SK-N-SH (cell line): ENCODE measurements at regions not wholly inside any gene's neighbourhood (a gene's known extent, or its start where the extent isn't known, plus 50 kb on each side); places are given as distances from the start of the nearest gene placed in this dataset.
A peak's percentile ranks its signal among the peaks of the same experiment; 100 is the strongest.

ENCODE experiments used
- CTCF ChIA-PET: fragments of 300-600, 350-600 bp; formaldehyde crosslinking; extraction: SDS; loops from one replicate; lab custom pipeline; 2021; lab: Yijun Ruan, JAX
- POLR2A ChIA-PET: fragments of 350-600 bp; sonication (Branson Sonifier 250); formaldehyde crosslinking; extraction: SDS; loops from one replicate; lab custom pipeline; 2020; ENCODE audit warnings: antibody characterized with exemption, inconsistent platforms; lab: Yijun Ruan, JAX
- DNase-seq: peaks from one replicate; pipeline ENCODE4 v3.0.0; 2012
- H2AFZ ChIP-seq: fragments of 200-600 bp; sonication (generic); 2 replicates; pipeline ENCODE4 v1.8.1; 2016; ENCODE audit warnings: antibody characterized with exemption, mild to moderate bottlenecking, low read depth
- H3F3A ChIP-seq: fragments of 200-600 bp; sonication (generic); replicated peaks from 2 replicates; pipeline ENCODE3; 2016; ENCODE audit warnings: antibody characterized with exemption, mild to moderate bottlenecking; ENCODE audit not compliant: insufficient read depth
- H3K27ac ChIP-seq, 2 experiments: fragments of 200-500 bp in 1 of 2; fragments of 200-600 bp in 1 of 2; sonication (Bioruptor generic) in 1 of 2; sonication (generic), shearing (Covaris generic) in 1 of 2; 2 replicates each; pipeline versions ENCODE4 v1.5.1 to v1.6.1; 2014 to 2016; ENCODE audit warnings: low read depth in 2 of 2, inconsistent platforms in 1 of 2, low read length in 1 of 2, mild to moderate bottlenecking in 1 of 2, mixed read lengths in 1 of 2
- H3K27me3 ChIP-seq: fragments of 200-600 bp; sonication (generic), shearing (Covaris generic); 2 replicates; pipeline ENCODE4 v1.6.1; 2016; ENCODE audit warnings: mixed run types; ENCODE audit not compliant: insufficient read depth
- H3K36me3 ChIP-seq, 2 experiments: fragments of 200-500 bp in 1 of 2; fragments of 200-600 bp in 1 of 2; sonication (Bioruptor generic) in 1 of 2; sonication (generic) in 1 of 2; replicated peaks in 1 of 2; 2 replicates each; pipeline versions ENCODE3 to v1.5.1; 2014 to 2016; ENCODE audit warnings: low read length in 1 of 2, mild to moderate bottlenecking in 1 of 2; ENCODE audit not compliant: insufficient read depth in 2 of 2, control insufficient read depth in 1 of 2
- H3K4me1 ChIP-seq, 2 experiments: fragments of 200-500 bp in 1 of 2; fragments of 200-600 bp in 1 of 2; sonication (Bioruptor generic) in 1 of 2; sonication (generic), shearing (Covaris generic) in 1 of 2; 2 replicates each; pipeline versions ENCODE4 v1.5.1 to v1.6.1; 2014 to 2016; ENCODE audit warnings: low read depth in 1 of 2, low read length in 1 of 2, mixed run types in 1 of 2; ENCODE audit not compliant: insufficient read depth in 2 of 2, control insufficient read depth in 1 of 2
- H3K4me2 ChIP-seq: fragments of 200-600 bp; sonication (generic), shearing (Covaris generic); 2 replicates; pipeline ENCODE4 v1.6.1; 2017; ENCODE audit warnings: mixed run types
- H3K4me3 ChIP-seq, 2 experiments: fragments of 200-500 bp in 1 of 2; fragments of 200-600 bp in 1 of 2; sonication (Bioruptor generic) in 1 of 2; sonication (generic), shearing (Covaris generic) in 1 of 2; 2 replicates each; pipeline versions ENCODE4 v1.5.1 to v1.8.1; 2014 to 2016; ENCODE audit warnings: low read depth in 2 of 2, inconsistent platforms in 1 of 2, low read length in 1 of 2, mild to moderate bottlenecking in 1 of 2, mixed read lengths in 1 of 2, moderate library complexity in 1 of 2
- H3K79me2 ChIP-seq: fragments of 200-600 bp; sonication (generic); 2 replicates; pipeline ENCODE4 v1.8.1; 2017; ENCODE audit warnings: mild to moderate bottlenecking; ENCODE audit not compliant: insufficient read depth
- H3K9ac ChIP-seq: fragments of 200-600 bp; sonication (generic); 2 replicates; pipeline ENCODE4 v1.6.1; 2017; ENCODE audit warnings: mixed run types
- H3K9me2 ChIP-seq: fragments of 200-600 bp; sonication (generic); 2 replicates; pipeline ENCODE4 v1.6.1; 2017; ENCODE audit warnings: mixed run types
- H3K9me3 ChIP-seq: fragments of 200-600 bp; sonication (generic); 2 replicates; pipeline ENCODE4 v1.6.1; 2017; ENCODE audit warnings: mixed run types, mild to moderate bottlenecking, moderate library complexity
- H4K20me1 ChIP-seq: fragments of 200-600 bp; sonication (generic); 2 replicates; pipeline ENCODE4 v1.6.1; 2017; ENCODE audit warnings: mild to moderate bottlenecking, mixed run types; ENCODE audit not compliant: insufficient read depth
- FOXJ3 ChIP-seq: sonication (generic); formaldehyde crosslinking; IDR thresholded peaks from 2 replicates; pipeline ENCODE4 v1.5.1; 2020; ENCODE audit warnings: mild to moderate bottlenecking, missing genetic modification reagents
- FOXM1 ChIP-seq: IDR thresholded peaks from 2 replicates; pipeline ENCODE4 v1.4.0; 2012; ENCODE audit warnings: low read depth, mild to moderate bottlenecking
- MEF2A ChIP-seq: IDR thresholded peaks from 2 replicates; pipeline ENCODE4 v1.4.0; 2012; ENCODE audit warnings: low read depth, borderline replicate concordance
- NFIC ChIP-seq: IDR thresholded peaks from 2 replicates; pipeline ENCODE4 v1.4.0; 2012; ENCODE audit warnings: borderline replicate concordance
- RCOR1 ChIP-seq: fragments of 150-350 bp; IDR thresholded peaks from 2 replicates; pipeline ENCODE4 v1.6.1; 2017; ENCODE audit warnings: antibody characterized with exemption, low read length
- RFX5 ChIP-seq: IDR thresholded peaks from 2 replicates; pipeline ENCODE4 v1.6.1; 2012; ENCODE audit warnings: mild to moderate bottlenecking, improper control_type of control experiment, low read length
- RXRA ChIP-seq: IDR thresholded peaks from 2 replicates; pipeline ENCODE4 v1.4.0; 2012; ENCODE audit warnings: low read depth, mild to moderate bottlenecking, borderline replicate concordance
- SMC3 ChIP-seq: IDR thresholded peaks from 2 replicates; pipeline ENCODE4 v1.6.1; 2012; ENCODE audit warnings: low read depth, low read length, improper control_type of control experiment
- TCF12 ChIP-seq: IDR thresholded peaks from 2 replicates; pipeline ENCODE4 v1.4.0; 2012
- USF1 ChIP-seq: IDR thresholded peaks from 2 replicates; pipeline ENCODE4 v1.4.0; 2012; ENCODE audit warnings: low read depth, borderline replicate concordance
- USF2 ChIP-seq: fragments of 150-350 bp; IDR thresholded peaks from 2 replicates; pipeline ENCODE4 v1.6.1; 2017; ENCODE audit warnings: antibody characterized with exemption, low read length, low read depth, borderline replicate concordance
- WGBS: methylation state at CpG from one replicate; pipeline ENCODE4 v1.1.6; 2017; ENCODE audit warnings: low lambda C conversion rate; 5-methylcytosine and 5-hydroxymethylcytosine counted together
- TF ChIP-seq, protein P1 (sequence below): IDR thresholded peaks from 2 replicates; pipeline ENCODE4 v1.6.1; 2012; ENCODE audit warnings: mild to moderate bottlenecking, low read depth, low read length, moderate library complexity
- TF ChIP-seq, protein P2 (sequence below): IDR thresholded peaks from 2 replicates; pipeline ENCODE4; 2012

DNA sequence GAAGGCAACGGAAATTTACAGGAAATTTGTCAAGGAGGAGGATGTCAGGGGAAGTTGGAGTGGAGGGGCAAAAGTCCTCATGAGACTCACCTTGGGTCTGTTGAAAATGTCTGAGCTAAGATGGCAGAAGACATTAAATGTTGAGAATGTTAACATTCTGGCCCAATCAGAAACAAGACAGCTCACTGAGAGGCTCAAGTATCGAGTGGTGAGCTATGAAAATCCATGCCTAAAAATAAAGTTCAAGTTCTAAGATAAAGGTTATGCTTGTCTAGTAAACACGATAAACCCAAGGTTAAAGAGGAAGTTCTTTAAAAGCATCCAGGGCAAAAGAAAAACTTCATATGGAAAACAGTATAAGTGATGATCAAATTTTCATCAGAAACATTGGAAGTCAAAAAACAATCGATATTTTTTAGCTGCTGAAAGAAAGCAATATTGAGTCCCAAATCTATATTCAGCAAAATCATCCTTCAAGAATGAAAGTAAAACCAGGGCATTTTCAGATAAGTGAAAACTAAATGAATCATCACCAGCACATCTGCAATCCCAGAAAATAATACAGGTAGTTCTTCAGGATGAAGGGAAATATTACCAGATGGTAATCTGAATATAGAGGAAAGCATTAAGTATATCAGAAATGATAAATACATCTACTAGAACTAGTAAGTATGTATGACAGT, 462.4 kb downstream of the TLL1 start:
- Histone ChIP-seq H3K9ac (no peak overlapping the region), H2AFZ (peak overlapping the region; percentile 48; the same call in 1 of the 2 replicates), H4K20me1 (no peaks in the 10 kb centered on the region)
- CTCF ChIA-PET: no interaction called here
- TF ChIP-seq, protein P1, sequence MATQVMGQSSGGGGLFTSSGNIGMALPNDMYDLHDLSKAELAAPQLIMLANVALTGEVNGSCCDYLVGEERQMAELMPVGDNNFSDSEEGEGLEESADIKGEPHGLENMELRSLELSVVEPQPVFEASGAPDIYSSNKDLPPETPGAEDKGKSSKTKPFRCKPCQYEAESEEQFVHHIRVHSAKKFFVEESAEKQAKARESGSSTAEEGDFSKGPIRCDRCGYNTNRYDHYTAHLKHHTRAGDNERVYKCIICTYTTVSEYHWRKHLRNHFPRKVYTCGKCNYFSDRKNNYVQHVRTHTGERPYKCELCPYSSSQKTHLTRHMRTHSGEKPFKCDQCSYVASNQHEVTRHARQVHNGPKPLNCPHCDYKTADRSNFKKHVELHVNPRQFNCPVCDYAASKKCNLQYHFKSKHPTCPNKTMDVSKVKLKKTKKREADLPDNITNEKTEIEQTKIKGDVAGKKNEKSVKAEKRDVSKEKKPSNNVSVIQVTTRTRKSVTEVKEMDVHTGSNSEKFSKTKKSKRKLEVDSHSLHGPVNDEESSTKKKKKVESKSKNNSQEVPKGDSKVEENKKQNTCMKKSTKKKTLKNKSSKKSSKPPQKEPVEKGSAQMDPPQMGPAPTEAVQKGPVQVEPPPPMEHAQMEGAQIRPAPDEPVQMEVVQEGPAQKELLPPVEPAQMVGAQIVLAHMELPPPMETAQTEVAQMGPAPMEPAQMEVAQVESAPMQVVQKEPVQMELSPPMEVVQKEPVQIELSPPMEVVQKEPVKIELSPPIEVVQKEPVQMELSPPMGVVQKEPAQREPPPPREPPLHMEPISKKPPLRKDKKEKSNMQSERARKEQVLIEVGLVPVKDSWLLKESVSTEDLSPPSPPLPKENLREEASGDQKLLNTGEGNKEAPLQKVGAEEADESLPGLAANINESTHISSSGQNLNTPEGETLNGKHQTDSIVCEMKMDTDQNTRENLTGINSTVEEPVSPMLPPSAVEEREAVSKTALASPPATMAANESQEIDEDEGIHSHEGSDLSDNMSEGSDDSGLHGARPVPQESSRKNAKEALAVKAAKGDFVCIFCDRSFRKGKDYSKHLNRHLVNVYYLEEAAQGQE: no peak
- no peak for TF ChIP-seq RXRA
- no peak for TF ChIP-seq SMC3
- TF ChIP-seq FOXJ3 (CRISPR knock-in tag): no peak
- no peak for TF ChIP-seq FOXM1
- TF ChIP-seq RCOR1: no peak
- TF ChIP-seq USF1: no peak
- TF ChIP-seq, protein P2, sequence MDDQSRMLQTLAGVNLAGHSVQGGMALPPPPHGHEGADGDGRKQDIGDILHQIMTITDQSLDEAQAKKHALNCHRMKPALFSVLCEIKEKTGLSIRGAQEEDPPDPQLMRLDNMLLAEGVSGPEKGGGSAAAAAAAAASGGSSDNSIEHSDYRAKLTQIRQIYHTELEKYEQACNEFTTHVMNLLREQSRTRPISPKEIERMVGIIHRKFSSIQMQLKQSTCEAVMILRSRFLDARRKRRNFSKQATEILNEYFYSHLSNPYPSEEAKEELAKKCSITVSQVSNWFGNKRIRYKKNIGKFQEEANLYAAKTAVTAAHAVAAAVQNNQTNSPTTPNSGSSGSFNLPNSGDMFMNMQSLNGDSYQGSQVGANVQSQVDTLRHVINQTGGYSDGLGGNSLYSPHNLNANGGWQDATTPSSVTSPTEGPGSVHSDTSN: no peak
- no peak for TF ChIP-seq NFIC
- TF ChIP-seq, all 33 proteins: peak for 0
- Histone ChIP-seq H3K9me2 (peaks cover 3% of the 10 kb centered on the region; the same call in 1 of the 2 replicates), H3K27me3 (no peaks in the 10 kb centered on the region), H3K4me1 (no peaks in the 10 kb centered on the region), H3K27ac (no peak overlapping the region), H3K79me2 (no peaks in the 10 kb centered on the region), H3F3A (no peaks in the 10 kb centered on the region), H3K4me2 (no peak overlapping the region), H3K36me3 (no peaks in the 10 kb centered on the region), H3K9me3 (no peaks in the 10 kb centered on the region), H3K4me3 (no peak overlapping the region)
- no peak for DNase-seq
- POLR2A ChIA-PET: no interaction called here
- 22% methylated on average over 4 of the region's 4 CpGs for WGBS

GRCh38 chr4:166341992-166342391, 469.0 kb downstream of the TLL1 start:
- H3K9me3 ChIP-seq: no peaks in the 10 kb centered on the region
- H3K27ac ChIP-seq: no peak overlapping the region
- H3K27me3 ChIP-seq: no peaks in the 10 kb centered on the region
- TF ChIP-seq FOXJ3 (CRISPR knock-in tag) (no peak), RFX5 (no peak), RCOR1 (no peak), TCF12 (no peak), FOXM1 (no peak), MEF2A (no peak), USF1 (no peak), NFIC (no peak), USF2 (no peak)
- H3F3A ChIP-seq: no peaks in the 10 kb centered on the region
- CTCF ChIA-PET: interaction anchor here (0.9 kb wide), 1 partner anchor 17 kb away, joined by 3 read pairs; no protein-coding TSS in a partner anchor
- 61% methylated on average over 4 of the region's 4 CpGs for WGBS
- no peak overlapping the region for H3K4me2 ChIP-seq
- 0 out of 2 replicates have a peak overlapping the region, but pooled peaks have one; percentile 90 for H2AFZ ChIP-seq
- no peaks in the 10 kb centered on the region for H3K9me2 ChIP-seq
- no peak for DNase-seq
- POLR2A ChIA-PET: no interaction called here
- H3K4me1 ChIP-seq: no peaks in the 10 kb centered on the region
- H4K20me1 ChIP-seq: no peaks in the 10 kb centered on the region
- H3K36me3 ChIP-seq: no peaks in the 10 kb centered on the region
- no peak overlapping the region for H3K9ac ChIP-seq
- H3K4me3 ChIP-seq: no peak overlapping the region
- H3K79me2 ChIP-seq: no peaks in the 10 kb centered on the region; the same call in 1 of the 2 replicates
